Choroid plexus epithelial cell (primary cell): ENCODE measurements at regions not wholly inside any gene's neighbourhood (a gene's known extent, or its start where the extent isn't known, plus 50 kb on each side); places are given as distances from the start of the nearest gene placed in this dataset.

ENCODE experiments used
- DNase-seq: peaks from one replicate; pipeline ENCODE4 v3.0.0-alpha.2; 2010; ENCODE audit warnings: low read depth
- H3K4me3 ChIP-seq: 2 replicates; pipeline ENCODE4 v1.5.1; 2011; ENCODE audit warnings: low read depth, mild to moderate bottlenecking, control low read depth, low read length, moderate library complexity
- TF ChIP-seq, protein P1 (sequence below): conservative IDR thresholded peaks from 2 replicates; pipeline ENCODE4 v1.5.1; 2011; ENCODE audit warnings: low read depth, mild to moderate bottlenecking, control low read depth, inconsistent platforms, low read length, moderate library complexity

DNA sequence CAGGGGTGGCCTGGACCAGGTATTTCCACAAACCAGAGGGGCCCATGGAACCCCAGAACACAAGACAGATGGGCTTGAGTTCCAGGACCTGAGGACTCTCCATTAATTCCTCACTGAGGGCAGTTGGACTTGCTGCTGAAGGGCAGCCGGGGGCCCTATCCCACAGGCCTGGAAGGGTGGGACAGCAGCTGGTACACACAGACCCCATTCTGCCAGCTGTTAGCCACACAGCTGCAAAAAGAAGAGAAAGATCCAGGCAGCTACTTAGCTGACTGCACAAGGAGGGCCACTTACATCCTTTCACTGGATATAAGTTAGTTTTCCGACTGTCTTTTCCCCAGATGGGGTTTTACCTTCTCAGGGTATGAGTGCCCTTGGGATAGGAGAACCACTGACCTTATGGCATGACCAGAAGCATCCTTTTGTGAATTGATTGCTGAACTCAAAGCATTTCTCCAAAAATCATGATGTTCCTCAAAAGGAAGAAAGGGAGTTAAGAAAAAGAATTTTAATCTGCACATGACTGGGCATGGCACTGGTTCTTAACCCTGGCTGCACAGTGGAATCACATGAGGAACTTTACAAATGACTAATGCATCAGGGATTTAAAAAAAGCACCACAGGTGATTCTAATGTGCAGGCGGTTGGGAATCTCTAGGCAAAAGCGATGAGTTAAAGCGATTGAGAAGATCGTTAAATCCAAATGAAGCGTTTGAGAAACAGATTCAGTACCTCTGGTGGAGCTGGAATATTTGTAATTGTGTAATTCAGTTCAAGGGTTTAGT lies 199.4 kb downstream of the TFAP2A start:
- DNase-seq, result no peak

DNA sequence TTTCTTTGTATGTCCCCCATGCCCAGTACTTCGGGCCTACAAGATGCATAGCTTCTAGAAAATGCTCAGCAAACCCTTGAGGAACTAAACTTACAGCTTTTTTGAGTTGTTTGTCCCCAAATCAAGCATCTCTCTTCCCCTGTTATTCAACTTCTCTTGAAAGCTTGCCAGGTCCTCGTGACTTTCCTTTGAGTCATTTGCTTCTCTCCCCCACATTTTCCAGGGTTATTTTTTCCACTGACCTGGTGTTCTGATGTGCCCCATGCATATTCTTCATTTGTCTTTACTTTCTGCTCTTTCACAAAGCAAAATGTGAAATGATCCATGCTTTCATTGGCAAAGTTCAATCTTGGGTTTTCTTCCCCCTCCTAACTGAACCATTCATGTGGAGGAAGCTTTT lies 204.8 kb downstream of the TFAP2A start:
- H3K4me3 ChIP-seq, result no peak overlapping the region
- DNase-seq, result no peak
- TF ChIP-seq, protein P1, sequence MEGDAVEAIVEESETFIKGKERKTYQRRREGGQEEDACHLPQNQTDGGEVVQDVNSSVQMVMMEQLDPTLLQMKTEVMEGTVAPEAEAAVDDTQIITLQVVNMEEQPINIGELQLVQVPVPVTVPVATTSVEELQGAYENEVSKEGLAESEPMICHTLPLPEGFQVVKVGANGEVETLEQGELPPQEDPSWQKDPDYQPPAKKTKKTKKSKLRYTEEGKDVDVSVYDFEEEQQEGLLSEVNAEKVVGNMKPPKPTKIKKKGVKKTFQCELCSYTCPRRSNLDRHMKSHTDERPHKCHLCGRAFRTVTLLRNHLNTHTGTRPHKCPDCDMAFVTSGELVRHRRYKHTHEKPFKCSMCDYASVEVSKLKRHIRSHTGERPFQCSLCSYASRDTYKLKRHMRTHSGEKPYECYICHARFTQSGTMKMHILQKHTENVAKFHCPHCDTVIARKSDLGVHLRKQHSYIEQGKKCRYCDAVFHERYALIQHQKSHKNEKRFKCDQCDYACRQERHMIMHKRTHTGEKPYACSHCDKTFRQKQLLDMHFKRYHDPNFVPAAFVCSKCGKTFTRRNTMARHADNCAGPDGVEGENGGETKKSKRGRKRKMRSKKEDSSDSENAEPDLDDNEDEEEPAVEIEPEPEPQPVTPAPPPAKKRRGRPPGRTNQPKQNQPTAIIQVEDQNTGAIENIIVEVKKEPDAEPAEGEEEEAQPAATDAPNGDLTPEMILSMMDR, result no peak

More for the DNA sequence above, 199.4 kb downstream of the TFAP2A start:
- TF ChIP-seq, protein P1, result no peak
- no peak overlapping the region for H3K4me3 ChIP-seq

- TF ChIP-seq, protein P1, result no peak
- no peak for DNase-seq
- H3K4me3 ChIP-seq, result no peak overlapping the region
Measured at GRCh38 chr6:10205892-10206291, 209.0 kb downstream of the TFAP2A start.

DNA sequence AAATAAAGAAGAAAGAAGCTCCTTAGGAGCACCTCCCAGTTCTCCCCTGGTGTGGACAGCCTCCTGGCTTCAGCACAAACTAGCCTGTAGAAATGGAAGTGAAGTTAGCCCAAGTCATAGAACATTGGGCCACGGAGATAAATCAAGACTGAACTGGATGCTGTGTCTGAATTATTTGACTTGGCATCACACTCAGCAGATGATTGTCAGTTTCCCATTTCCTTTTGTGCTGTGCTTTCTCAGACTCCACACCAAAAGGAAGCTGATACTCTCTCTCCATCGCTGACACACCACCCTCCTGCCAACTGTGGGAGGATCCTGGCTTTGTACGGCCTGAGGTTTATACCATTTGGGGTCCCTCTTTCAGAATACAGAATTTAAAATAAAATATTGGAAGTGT lies 209.8 kb downstream of the TFAP2A start:
- TF ChIP-seq, protein P1, result no peak
- DNase-seq, result no peak

GRCh38 chr6:10203651-10204050 lies 211.2 kb downstream of the TFAP2A start:
- TF ChIP-seq, protein P1, result no peak
- H3K4me3 ChIP-seq, result no peak overlapping the region
- DNase-seq, result no peak

More for the DNA sequence above, 209.8 kb downstream of the TFAP2A start:
- H3K4me3 ChIP-seq, result no peak overlapping the region

DNA sequence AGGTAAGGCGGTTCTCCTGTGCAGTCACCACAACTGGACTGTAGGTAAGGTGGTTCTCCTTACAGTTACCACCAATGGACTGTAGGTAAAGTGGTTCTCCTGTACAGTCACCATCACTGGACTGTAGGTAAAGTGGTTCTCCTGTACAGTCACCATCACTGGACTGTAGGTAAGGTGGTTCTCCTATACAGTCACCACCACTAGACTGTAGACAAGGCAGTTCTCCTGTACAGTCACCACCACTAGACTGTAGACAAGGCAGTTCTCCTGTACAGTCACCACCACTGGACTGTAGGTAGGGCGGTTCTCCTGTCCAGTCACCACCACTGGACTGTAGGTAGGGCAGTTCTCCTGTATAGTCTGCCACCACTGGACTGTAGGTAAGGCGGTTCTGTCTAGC lies 212.3 kb downstream of the TFAP2A start:
- no peak overlapping the region for H3K4me3 ChIP-seq
- no peak for DNase-seq
- TF ChIP-seq, protein P1, result no peak
